GM19025 (cell line): ENCODE measurements at regions not wholly inside any gene's neighbourhood (a gene's known extent, or its start where the extent isn't known, plus 50 kb on each side); places are given as distances from the start of the nearest gene placed in this dataset.
"Not testable (repeated sequence)": the region's sequence is repeated elsewhere in the genome, so short reads cannot be mapped to it uniquely, and the experiment has no call there.

Experiments used
- ATAC-seq: cut with Tn5 transposase; IDR thresholded peaks from one replicate; pipeline ENCODE4 v1.9.1; 2021; ENCODE audit warnings: mild to moderate bottlenecking, low read depth, moderate library complexity; ENCODE audit not compliant: unreplicated experiment

DNA sequence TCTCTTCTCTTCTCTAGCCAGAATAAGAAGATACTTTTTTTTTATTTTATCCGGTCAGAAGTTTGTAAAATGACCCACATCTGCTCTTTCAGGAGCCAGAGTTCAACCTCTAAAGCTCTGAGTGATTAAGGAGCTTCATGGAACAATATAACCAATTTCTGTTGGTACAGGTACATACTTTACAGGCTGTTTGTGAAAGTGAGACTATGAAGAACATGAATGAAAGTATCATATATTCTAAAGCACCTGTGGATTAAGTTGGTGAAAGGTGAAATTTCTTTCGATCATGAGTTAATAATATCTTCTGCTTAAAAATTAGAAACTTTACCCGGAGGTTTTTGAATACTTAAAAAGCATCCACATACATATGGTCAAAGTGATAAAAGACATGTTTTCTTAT is 65.2 kb downstream of the DMRT2 start:
- no peak for ATAC-seq

DNA sequence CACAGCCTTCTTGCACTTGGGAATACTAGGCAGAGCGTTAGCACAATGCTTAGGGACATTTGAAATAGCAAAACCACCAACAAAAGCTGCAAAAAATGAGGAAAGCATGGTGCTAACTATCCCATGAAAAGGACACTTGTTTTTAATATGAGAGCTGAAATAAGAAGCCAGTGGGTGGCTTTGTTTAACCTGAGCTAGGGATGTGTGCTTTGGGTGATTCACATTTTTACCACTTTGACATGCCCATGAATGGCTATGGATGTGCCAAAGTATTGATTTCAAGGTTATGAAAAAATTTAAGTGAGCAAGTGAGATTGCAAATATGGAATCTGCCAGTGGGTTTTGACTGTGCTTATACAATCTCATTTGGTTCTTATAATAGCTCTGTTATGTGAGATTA is 67.3 kb downstream of the DMRT2 start:
- no peak for ATAC-seq

DNA sequence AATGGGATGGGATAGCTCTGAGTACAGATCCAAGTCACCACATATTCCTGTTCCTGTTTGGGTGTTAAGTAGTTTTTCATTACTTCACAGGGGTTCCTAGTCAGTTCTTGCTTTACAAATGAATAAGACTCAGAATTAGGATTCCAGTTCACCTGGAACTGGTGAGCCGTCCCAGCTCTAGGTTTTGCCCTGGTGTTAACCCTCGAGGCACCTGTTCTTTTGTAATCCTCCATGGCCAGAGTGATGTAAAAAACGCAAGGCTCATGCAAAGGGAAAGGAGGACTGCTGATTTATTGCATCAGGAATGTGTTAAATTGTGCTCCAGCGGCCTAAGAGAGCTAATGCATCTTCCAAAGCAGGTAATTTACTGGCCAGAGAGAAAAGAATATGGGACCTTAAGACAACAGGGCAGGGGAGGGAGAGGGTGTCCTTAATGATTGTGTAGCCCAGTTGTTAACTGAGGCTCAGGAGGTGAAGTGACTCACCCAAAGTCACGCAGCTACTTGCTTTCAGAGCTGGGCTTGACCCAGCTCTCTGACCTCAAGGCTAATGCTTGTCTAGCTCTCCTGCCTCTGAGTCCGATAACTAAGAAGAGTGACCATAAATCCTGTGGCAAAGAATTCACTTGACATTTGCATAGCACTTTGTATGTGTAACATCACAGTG is 70.5 kb downstream of the DMRT2 start:
- no peak for ATAC-seq

DNA sequence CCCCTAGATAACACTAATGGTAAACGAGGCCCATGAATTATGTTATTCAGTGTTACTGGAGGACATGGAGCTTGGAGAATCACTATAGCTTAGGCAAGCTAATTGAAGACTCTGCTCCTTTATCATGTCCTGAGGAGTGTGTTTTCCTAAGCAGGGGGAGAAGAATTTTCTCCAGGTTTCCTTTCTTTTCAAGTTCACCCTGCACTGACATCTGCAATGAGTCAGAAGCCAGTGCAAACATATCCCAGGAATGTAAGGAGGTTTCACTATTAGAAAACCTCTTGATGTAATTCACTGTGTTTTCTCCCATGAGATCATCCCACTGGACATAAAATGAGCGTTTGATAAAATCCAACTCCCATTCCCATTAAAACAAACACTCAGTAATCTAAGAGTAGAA is 75.6 kb downstream of the DMRT2 start:
- no peak for ATAC-seq

DNA sequence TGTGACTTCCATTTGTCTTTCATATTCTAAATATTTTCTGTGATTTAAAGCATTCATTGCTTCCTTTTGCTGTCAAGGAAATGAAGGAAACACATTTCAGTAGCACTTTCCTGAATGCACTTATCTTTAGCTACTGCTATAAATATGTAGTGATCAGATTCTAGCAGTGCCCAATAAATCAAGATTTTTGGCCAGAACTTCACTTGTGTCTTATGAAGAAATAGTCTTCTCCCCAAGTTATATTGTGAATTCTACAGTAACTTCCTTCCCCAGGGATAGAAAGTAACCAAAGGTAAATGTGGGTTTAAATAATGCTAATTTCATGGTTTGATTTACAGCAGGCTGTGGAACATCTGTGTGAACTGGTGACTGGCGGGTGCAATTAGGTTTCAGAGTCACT is 77.9 kb downstream of the DMRT2 start:
- ATAC-seq: no peak

- ATAC-seq: no peak
Measured at GRCh38 chr9:1129382-1129781, 79.2 kb downstream of the DMRT2 start.

- ATAC-seq: no peak
Measured at GRCh38 chr9:1140057-1140456, 89.9 kb downstream of the DMRT2 start.

GRCh38 chr9:1151691-1152090 is 101.5 kb downstream of the DMRT2 start:
- no peak for ATAC-seq

DNA sequence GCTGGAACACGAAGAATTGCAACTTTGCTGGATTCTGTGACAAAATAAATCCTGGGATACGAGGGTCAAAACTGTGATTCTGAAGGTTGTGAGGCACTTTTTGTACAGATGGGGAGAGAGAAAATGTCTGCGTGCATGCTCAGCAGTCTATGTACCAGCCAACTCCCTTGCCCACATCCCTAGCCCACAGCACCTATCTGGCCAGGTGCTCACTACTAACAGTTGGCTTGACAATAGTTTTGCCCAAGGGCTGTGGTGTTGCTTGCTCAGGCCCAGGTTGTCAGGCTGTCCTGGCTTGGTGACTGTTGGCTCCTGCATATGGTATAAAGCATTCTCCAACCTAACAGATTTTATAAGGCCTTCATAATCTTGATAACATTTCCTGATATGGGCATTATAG is 102.0 kb downstream of the DMRT2 start:
- ATAC-seq: no peak

- no peak for ATAC-seq
Measured at GRCh38 chr9:1154739-1155138, 104.6 kb downstream of the DMRT2 start.

DNA sequence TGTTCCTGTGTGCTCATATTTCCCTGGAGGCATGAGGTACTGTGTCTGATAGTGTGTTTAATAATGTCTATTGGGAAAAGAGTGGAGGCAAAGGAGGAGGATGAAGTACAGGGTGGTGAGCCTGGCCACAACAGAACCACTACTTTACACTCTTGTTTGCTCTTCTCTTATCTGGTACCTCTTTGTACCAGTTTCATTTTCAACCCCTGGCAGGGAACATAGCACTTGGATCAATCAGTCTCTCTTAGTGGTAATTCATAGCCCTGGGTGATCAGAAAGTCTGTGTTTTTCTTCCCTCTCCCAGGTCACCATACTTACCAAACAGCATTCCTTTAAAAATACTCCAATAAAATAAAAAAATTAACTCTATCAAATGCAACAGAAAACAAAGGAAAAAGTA is 105.4 kb downstream of the DMRT2 start:
- no peak for ATAC-seq

GRCh38 chr9:1156794-1157550 is 106.8 kb downstream of the DMRT2 start:
- ATAC-seq: no peak

DNA sequence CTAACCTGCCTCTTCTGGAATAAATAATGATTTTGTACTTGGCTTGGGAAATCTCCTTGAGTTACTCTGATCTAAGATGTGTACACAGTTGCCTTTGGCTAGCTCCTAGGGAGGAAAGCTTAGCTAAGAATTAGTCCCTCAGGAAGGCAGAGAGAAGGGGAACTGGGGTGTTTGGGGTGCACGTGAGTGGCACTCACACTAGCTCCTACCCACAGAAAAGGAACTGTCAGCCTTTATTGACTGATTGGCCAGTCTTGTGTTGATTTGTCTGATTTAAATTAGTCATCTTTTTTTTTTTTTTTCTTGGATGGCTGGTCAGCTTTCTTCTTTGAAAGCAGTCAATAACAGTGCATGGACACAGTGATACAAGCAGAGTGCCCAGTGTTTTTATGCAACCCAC is 107.7 kb downstream of the DMRT2 start:
- no peak for ATAC-seq

GRCh38 chr9:1170918-1171317 is 120.8 kb downstream of the DMRT2 start:
- no peak for ATAC-seq

DNA sequence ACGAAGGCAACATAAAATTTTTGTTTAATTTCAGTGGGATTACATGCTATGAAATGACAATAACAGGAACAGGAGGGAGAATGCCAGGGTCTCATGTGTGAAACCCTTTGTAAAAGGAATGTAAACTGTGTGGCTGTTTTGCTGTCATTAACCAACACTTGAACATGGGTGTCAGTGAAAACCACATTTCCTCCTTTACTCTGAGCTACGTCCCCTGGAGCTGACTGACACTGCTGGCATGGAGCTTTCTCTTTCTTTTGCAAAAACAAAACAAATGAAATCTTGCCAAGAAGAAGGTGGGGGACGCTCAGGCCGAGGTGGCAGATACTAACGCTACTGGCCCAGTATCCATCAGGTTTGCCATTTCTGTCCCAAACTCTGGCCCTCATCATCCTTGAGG is 121.4 kb downstream of the DMRT2 start:
- no peak for ATAC-seq

- no peak for ATAC-seq
Measured at GRCh38 chr9:1173211-1173610, 123.1 kb downstream of the DMRT2 start.

GRCh38 chr9:1173993-1174392 is 123.8 kb downstream of the DMRT2 start:
- no peak for ATAC-seq

DNA sequence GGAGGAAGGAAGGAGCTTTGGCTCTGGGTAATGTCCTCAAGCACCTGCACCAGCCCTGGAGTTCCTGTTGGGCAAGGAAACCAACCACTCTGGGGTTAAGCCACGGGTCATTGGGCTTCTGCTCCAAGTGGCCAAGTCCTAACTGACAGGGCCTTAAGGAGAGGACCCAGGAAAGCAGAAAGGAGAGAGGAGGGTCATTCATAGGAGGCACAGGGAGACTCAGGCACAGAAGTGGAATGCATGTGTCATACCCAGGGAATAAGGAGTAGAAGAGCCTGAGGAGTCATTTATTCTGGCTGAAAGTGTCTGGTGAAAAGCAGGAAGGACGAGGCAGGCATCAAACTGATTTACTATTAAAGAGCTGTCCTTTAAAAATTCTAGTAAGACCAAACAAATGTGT is 129.2 kb downstream of the DMRT2 start:
- no peak for ATAC-seq

- no peak for ATAC-seq
Measured at GRCh38 chr9:1184146-1184545, 134.0 kb downstream of the DMRT2 start.

GRCh38 chr9:1187137-1187536 is 137.0 kb downstream of the DMRT2 start:
- not testable (repeated sequence) for ATAC-seq

DNA sequence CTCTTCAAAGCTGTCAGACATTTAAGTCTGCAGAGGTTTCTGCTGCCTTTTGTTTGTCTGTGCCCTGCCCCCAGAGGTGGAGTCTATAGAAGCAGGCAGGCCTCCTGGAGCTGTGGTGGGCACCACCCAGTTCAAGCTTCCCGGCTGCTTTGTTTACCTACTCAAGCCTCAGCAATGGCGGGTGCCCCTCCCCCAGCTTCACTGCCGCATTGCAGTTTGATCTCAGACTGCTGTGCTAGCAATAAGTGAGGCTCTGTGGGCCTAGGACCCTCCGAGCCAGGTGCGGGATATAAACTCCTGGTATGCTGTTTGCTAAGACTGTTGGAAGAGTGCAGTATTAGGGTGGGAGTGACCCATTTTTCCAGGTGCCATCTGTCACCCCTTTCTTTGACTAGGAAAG is 145.5 kb downstream of the DMRT2 start:
- not testable (repeated sequence) for ATAC-seq

DNA sequence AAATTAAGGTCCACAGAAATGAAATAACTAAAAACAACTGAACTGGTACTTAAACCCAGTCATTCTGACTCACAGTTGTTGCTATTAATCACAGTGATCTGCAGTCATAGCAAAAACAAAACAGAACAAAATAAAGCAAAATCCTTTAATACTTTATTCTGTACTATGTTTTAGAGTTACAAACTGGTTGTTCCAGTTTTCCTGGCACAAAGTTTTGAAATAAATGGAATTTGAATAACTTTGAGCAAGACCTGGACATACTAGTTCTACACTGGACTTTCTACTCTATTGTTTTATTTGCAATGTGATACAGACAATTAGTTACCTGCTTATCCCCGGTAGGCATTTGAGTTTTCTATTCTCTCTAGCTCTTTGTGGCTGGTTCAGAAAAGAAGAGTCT is 147.9 kb downstream of the DMRT2 start:
- ATAC-seq: no peak
